K562 (cell line): ENCODE measurements at regions not wholly inside any gene's neighbourhood (a gene's known extent, or its start where the extent isn't known, plus 50 kb on each side); places are given as distances from the start of the nearest gene placed in this dataset.

Source experiments
- EP300 ChIP-seq: IDR thresholded peaks from 2 replicates; pipeline ENCODE4 v1.6.1; 2012; ENCODE audit warnings: low read length, improper control_type of control experiment
- PHB2 ChIP-seq: fragments of 450-650 bp; IDR thresholded peaks from 2 replicates; pipeline ENCODE4 v1.6.1; 2017; ENCODE audit warnings: low read depth
- SMARCE1 ChIP-seq: fragments of 450-650 bp; IDR thresholded peaks from 2 replicates; pipeline ENCODE4 v1.7.1; 2016; ENCODE audit warnings: mild to moderate bottlenecking
- SP1 ChIP-seq: sonication (generic); formaldehyde crosslinking; IDR thresholded peaks from 2 replicates; pipeline ENCODE4 v1.8.1; 2022; ENCODE audit warnings: mild to moderate bottlenecking, missing genetic modification reagents
- ZKSCAN1 ChIP-seq: fragments of 150-350 bp; IDR thresholded peaks from 2 replicates; pipeline ENCODE4 v1.6.1; 2016; ENCODE audit warnings: low read depth, low read length
- ZNF830 ChIP-seq: fragments of 250-450 bp; sonication (Bioruptor Pico); IDR thresholded peaks from 2 replicates; pipeline ENCODE4 v1.5.0; 2021; ENCODE audit warnings: mild to moderate bottlenecking
- TF ChIP-seq, protein P1 (sequence below), 3 experiments: IDR thresholded peaks in 2 of 3; conservative IDR thresholded peaks in 1 of 3; 2 replicates each; pipeline ENCODE4 v1.5.1; 2011 to 2012; ENCODE audit warnings: low read length in 3 of 3, mild to moderate bottlenecking in 3 of 3, control low read depth in 2 of 3, improper control_type of control experiment in 1 of 3, inconsistent platforms in 1 of 3, low read depth in 1 of 3, mixed read lengths in 1 of 3, moderate library complexity in 1 of 3; ENCODE audit not compliant: insufficient read depth in 2 of 3

DNA sequence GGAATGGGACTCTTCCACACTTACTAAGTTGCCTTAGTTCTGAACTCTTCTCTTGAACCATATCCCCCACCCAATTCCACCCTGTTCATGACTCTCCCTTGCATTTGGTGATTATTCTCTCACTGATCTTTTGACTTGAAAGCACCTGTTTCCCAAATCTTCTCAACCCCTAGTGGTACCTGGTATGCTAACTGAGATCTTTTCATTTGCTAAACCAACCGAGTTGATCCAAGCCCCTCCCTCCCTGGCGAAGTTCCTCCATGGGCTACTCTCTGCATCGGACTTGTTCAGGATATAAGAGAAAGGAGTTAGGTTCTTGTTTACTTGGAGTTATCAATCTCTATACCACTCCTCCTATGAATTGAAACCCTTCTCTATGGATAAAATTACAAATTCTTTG lies 593.5 kb downstream of the BCL11A start:
- TF ChIP-seq, protein P1, sequence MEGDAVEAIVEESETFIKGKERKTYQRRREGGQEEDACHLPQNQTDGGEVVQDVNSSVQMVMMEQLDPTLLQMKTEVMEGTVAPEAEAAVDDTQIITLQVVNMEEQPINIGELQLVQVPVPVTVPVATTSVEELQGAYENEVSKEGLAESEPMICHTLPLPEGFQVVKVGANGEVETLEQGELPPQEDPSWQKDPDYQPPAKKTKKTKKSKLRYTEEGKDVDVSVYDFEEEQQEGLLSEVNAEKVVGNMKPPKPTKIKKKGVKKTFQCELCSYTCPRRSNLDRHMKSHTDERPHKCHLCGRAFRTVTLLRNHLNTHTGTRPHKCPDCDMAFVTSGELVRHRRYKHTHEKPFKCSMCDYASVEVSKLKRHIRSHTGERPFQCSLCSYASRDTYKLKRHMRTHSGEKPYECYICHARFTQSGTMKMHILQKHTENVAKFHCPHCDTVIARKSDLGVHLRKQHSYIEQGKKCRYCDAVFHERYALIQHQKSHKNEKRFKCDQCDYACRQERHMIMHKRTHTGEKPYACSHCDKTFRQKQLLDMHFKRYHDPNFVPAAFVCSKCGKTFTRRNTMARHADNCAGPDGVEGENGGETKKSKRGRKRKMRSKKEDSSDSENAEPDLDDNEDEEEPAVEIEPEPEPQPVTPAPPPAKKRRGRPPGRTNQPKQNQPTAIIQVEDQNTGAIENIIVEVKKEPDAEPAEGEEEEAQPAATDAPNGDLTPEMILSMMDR (IDR thresholded peaks at IDR 0.05 in 2 of 3, conservative IDR thresholded peaks at IDR 0.05 in 1 of 3; ENCODE audit: insufficient read depth in 2 of 3, low read depth in 1 of 3, low read length in 3 of 3), result no peak
- TF ChIP-seq SMARCE1, result no peak
- TF ChIP-seq ZNF830, result no peak
- TF ChIP-seq SP1 (CRISPR knock-in tag), result no peak
- no peak for TF ChIP-seq PHB2
- no peak for TF ChIP-seq ZKSCAN1
- no peak for TF ChIP-seq EP300
